GM13977 (cell line): ENCODE measurements at regions not wholly inside any gene's neighbourhood (a gene's known extent, or its start where the extent isn't known, plus 50 kb on each side); places are given as distances from the start of the nearest gene placed in this dataset.

ENCODE experiments used
- DNase-seq: peaks from one replicate; pipeline ENCODE4 v3.0.0; 2012; ENCODE audit warnings: low spot score
- in situ Hi-C: fragments of 300-500 bp; cut with MboI; formaldehyde crosslinking; loops from one replicate; pipeline ENCODE4 v1.12.0; 2022; ENCODE audit warnings: low sequenced_read_pairs, low pct_unique_long_range_greater_than_20kb, mixed read lengths, inconsistent platforms; ENCODE audit not compliant: unreplicated experiment
- TF ChIP-seq, protein P1 (sequence below): IDR thresholded peaks from 2 replicates; pipeline ENCODE4 v1.5.1; 2012; ENCODE audit warnings: mild to moderate bottlenecking, control low read depth; ENCODE audit not compliant: insufficient read depth; ENCODE audit errors: extremely low read depth, missing control alignments

DNA sequence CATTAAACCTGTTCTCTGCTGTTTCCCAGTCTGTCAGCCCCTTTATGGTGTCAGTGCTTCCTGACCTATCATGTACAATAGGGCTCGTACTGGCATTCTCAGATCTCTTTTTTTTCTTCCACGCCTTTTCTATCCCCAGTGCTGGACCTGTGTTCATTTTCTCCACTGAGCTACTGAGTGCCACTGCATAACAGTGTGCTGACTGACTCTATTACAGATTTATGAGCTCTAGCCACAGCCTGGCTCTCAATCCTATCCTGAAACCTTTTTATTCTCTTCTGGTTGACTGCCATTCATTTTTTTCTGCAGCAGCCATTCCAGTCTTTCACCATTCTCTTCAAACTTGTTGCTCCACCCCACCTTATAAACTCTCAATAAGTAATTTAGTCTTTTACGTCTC is 59.6 kb upstream of the MACF1 start:
- DNase-seq, result no peak
- TF ChIP-seq, protein P1, sequence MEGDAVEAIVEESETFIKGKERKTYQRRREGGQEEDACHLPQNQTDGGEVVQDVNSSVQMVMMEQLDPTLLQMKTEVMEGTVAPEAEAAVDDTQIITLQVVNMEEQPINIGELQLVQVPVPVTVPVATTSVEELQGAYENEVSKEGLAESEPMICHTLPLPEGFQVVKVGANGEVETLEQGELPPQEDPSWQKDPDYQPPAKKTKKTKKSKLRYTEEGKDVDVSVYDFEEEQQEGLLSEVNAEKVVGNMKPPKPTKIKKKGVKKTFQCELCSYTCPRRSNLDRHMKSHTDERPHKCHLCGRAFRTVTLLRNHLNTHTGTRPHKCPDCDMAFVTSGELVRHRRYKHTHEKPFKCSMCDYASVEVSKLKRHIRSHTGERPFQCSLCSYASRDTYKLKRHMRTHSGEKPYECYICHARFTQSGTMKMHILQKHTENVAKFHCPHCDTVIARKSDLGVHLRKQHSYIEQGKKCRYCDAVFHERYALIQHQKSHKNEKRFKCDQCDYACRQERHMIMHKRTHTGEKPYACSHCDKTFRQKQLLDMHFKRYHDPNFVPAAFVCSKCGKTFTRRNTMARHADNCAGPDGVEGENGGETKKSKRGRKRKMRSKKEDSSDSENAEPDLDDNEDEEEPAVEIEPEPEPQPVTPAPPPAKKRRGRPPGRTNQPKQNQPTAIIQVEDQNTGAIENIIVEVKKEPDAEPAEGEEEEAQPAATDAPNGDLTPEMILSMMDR, result no peak
- in situ Hi-C loops, result no loop called here

DNA sequence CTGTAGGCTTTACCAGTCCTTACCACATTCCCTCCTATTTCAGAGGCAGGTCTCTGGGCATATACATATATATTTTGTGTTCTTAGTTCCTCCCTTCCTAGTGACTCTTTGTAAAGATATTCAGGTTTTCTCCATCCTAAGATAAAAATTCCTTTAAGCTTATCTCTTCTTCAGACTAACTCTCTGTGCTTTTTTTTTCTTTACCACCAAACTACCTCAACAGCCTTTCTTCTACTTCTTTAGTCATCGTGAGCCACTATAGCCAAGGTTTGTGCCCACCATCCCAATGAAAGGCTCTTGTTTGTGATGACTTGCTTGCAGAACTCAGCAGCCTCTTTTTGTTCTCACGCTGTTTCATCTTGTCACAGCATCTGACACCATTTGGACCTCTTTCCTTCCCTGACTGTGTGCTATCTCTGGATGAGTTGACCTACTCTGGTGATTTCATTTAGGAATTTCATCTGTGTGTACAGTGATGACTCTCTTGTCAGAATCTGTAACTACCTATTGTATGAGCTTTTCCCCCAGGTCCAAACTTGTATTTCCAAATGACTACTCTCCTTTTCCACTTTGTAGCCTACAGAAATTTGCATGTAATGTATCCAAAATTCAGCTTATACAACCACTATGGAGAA is 59.0 kb upstream of the MACF1 start:
- TF ChIP-seq, protein P1, result no peak
- in situ Hi-C loops, result no loop called here
- DNase-seq, result no peak

DNA sequence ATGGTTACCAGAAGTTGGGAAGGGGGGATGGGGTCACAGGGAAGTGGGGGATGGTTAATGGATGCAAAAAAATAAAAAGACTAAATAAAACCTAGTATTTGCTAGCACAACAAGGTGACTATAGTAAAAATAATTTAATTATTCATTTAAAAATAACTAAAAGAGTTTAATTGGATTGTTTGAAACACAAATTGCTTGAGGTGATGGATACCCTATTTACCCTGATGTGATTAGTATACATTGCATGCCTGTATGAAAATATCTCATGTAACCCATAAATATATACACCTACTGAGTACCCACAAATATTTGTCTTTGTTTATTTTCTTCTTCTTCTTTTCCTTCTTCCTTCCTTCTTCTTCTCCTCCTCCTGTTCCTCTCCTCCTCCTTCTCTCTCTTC is 57.8 kb upstream of the MACF1 start:
- no peak for DNase-seq
- in situ Hi-C loops, result no loop called here
- TF ChIP-seq, protein P1, result no peak

DNA sequence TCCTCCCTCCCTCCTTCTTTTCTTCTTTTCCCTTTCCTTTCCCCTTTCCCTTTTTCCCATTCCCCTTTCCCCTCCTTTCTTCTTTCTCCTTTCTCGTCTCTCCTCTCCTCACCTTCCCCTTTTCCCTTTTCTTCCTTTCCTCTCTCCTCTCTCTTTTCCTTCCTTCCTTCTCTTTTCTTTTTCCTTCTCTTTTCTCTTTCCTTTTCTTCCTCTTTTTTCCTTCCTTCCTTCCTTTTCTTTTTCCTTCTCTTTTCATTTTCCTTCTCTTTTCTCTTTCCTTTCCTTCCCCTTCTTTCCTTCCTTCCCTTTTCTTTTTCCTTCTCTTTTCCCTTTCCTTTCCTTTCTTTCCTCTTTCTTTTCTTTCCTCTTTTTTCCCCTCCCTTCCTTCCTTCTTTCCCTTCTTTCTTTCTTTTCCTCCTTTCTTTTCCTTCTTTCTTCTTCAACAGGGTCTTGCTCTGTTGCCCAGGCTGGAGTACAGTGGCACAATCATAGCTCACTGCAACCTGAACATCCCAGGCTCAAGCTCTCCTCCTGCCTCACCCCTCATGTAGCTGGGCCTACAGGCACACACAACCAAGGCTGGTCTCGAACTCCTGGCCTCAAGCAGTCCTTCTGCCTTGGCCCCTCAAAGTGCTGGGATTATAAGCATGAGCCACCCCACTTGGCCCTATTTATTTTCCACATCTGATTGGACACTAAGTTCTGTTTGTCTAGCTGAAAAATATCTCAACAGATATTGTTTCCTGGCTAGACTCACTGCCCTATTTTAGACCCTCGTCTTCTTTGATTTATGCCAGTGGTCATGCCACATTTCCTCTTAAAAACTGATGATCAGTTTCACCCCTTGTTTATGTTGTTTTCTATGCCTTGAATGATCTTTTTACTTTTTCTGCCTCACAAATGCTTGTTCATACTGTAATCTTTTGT is 57.1 kb upstream of the MACF1 start:
- TF ChIP-seq, protein P1, result no peak
- in situ Hi-C loops, result no loop called here
- no peak for DNase-seq

DNA sequence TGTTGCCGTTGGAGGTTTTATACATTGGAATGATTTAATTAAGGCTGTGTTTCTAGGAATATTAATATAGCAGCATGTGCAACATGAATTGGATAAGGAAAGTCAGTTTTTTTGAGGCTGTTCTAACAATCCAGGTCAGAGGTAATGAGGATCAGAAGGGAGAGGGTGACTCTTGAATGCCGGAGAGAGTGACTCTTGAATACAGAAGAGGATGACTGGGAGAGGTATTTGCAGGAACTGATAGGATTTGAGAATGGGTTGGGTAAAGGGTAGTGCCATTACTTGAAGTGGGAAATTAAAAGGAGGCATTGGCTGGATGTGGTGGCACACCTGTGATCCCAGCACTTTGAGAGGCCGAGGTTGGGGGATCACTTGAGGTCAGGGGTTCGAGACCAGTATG is 55.6 kb upstream of the MACF1 start:
- in situ Hi-C loops, result no loop called here
- TF ChIP-seq, protein P1, result no peak
- no peak for DNase-seq

DNA sequence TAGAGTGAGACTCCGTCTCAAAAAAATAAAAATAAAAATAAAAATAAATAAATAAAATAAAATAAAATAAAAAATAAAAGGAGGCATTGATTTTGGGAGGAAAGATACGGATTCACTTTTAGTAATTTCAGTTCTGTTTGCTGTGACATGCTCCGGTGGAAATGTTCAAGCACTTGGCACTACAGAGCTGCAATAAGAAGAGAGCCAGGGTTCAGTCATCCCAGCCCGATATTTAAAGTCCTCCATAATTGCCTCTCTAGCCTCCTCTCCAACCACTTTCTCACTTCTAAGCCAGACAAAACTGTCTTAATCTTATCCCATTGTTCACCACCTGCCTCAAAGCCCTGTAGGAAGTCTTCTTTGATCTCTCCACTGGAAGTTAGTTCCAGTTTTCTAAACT is 55.0 kb upstream of the MACF1 start:
- DNase-seq, result no peak
- in situ Hi-C loops, result no loop called here
- TF ChIP-seq, protein P1, result no peak
